Smooth muscle cell (in vitro differentiated cells): ENCODE measurements at regions not wholly inside any gene's neighbourhood (a gene's known extent, or its start where the extent isn't known, plus 50 kb on each side); places are given as distances from the start of the nearest gene placed in this dataset.
A peak's percentile ranks its signal among the peaks of the same experiment; 100 is the strongest.
"Not testable (repeated sequence)": the region's sequence is repeated elsewhere in the genome, so short reads cannot be mapped to it uniquely, and the experiment has no call there.

Experiments used
- DNase-seq: peaks from one replicate; lab custom pipeline; 2025; ENCODE audit not compliant: unreplicated experiment; lab: John Stamatoyannopoulos, UW
- H2AFZ ChIP-seq: fragments of 200-600 bp; sonication (generic); 2 replicates; pipeline ENCODE4 v1.6.0; 2016; ENCODE audit warnings: antibody characterized with exemption, low read depth, mild to moderate bottlenecking
- H3F3A ChIP-seq: fragments of 200-600 bp; sonication (generic); 2 replicates; pipeline ENCODE4 v1.6.0; 2017; ENCODE audit warnings: antibody characterized with exemption, low read depth
- H3K27ac ChIP-seq: fragments of 200-600 bp; sonication (generic); 2 replicates; pipeline ENCODE4 v1.5.1; 2016; ENCODE audit warnings: low read depth, mild to moderate bottlenecking
- H3K27me3 ChIP-seq: fragments of 200-600 bp; sonication (generic); 2 replicates; pipeline ENCODE4 v1.6.1; 2016; ENCODE audit warnings: low read depth, mild to moderate bottlenecking
- H3K36me3 ChIP-seq: fragments of 200-600 bp; sonication (generic); 2 replicates; pipeline ENCODE4 v1.5.1; 2016; ENCODE audit warnings: low read depth
- H3K4me1 ChIP-seq: fragments of 200-600 bp; sonication (generic); 2 replicates; pipeline ENCODE4 v1.5.1; 2016; ENCODE audit warnings: low read depth
- H3K4me2 ChIP-seq: fragments of 200-600 bp; sonication (generic); 2 replicates; pipeline ENCODE4 v1.6.0; 2016; ENCODE audit warnings: mild to moderate bottlenecking
- H3K4me3 ChIP-seq: fragments of 200-600 bp; sonication (generic); 2 replicates; pipeline ENCODE4 v1.5.1; 2016; ENCODE audit warnings: mild to moderate bottlenecking
- H3K79me2 ChIP-seq: fragments of 200-600 bp; sonication (generic); 2 replicates; pipeline ENCODE4 v1.6.0; 2016; ENCODE audit warnings: low read depth, mild to moderate bottlenecking
- H3K9ac ChIP-seq: fragments of 200-600 bp; sonication (generic); 2 replicates; pipeline ENCODE4 v1.6.0; 2016; ENCODE audit warnings: low read depth
- H3K9me3 ChIP-seq: fragments of 200-600 bp; sonication (generic); replicated peaks from 2 replicates; pipeline ENCODE4 v1.5.1; 2016; ENCODE audit warnings: low read depth
- H4K20me1 ChIP-seq: fragments of 200-600 bp; sonication (generic); 2 replicates; pipeline ENCODE4 v1.6.0; 2016; ENCODE audit warnings: low read depth
- CTCF ChIP-seq: fragments of 200-600 bp; sonication (generic); IDR thresholded peaks from 2 replicates; pipeline ENCODE4 v1.5.1; 2017; ENCODE audit warnings: borderline replicate concordance, mild to moderate bottlenecking, antibody characterized with exemption; ENCODE audit not compliant: insufficient read depth, poor library complexity, severe bottlenecking
- WGBS: methylation state at CpG from one replicate; pipeline ENCODE4 v1.1.7; 2016; ENCODE audit warnings: low lambda C conversion rate; 5-methylcytosine and 5-hydroxymethylcytosine counted together

GRCh38 chr2:153287109-153287801, 191.3 kb downstream of the RPRM start:
- no peaks in the 10 kb centered on the region for H3K9me3 ChIP-seq
- WGBS = 32% methylated on average over 24 of the region's 24 CpGs
- no peak for DNase-seq
- H3F3A ChIP-seq = no peaks in the 10 kb centered on the region
- TF ChIP-seq CTCF = peak; percentile 49
- no peaks in the 10 kb centered on the region for H3K79me2 ChIP-seq
- no peaks in the 10 kb centered on the region for H4K20me1 ChIP-seq
- H3K4me1 ChIP-seq = no peaks in the 10 kb centered on the region
- H2AFZ ChIP-seq = peak overlapping the region; percentile 52
- H3K27ac ChIP-seq = no peak overlapping the region
- no peak overlapping the region for H3K9ac ChIP-seq
- H3K36me3 ChIP-seq = no peaks in the 10 kb centered on the region
- H3K4me3 ChIP-seq = peak overlapping the region; percentile 45
- no peaks in the 10 kb centered on the region for H3K27me3 ChIP-seq
- H3K4me2 ChIP-seq = peak overlapping the region; percentile 84

GRCh38 chr2:153268941-153269461, 209.6 kb downstream of the RPRM start:
- H4K20me1 ChIP-seq = no peaks in the 10 kb centered on the region
- H3K9ac ChIP-seq = no peak overlapping the region
- H3K4me2 ChIP-seq = no peak overlapping the region
- H3K27ac ChIP-seq = no peak overlapping the region
- H3K4me3 ChIP-seq = no peak overlapping the region
- no peaks in the 10 kb centered on the region for H3K36me3 ChIP-seq
- H2AFZ ChIP-seq = no peak overlapping the region
- no peak for TF ChIP-seq CTCF
- H3K79me2 ChIP-seq = no peaks in the 10 kb centered on the region
- no peaks in the 10 kb centered on the region for H3K27me3 ChIP-seq
- H3K9me3 ChIP-seq = no peaks in the 10 kb centered on the region
- no peak for DNase-seq
- H3K4me1 ChIP-seq = no peaks in the 10 kb centered on the region
- H3F3A ChIP-seq = no peaks in the 10 kb centered on the region

- H3K4me2 ChIP-seq, H4K20me1 ChIP-seq, DNase-seq, H3K27me3 ChIP-seq, H3K9ac ChIP-seq, H2AFZ ChIP-seq, H3K4me1 ChIP-seq, H3K79me2 ChIP-seq, H3K9me3 ChIP-seq, H3F3A ChIP-seq, H3K27ac ChIP-seq, H3K4me3 ChIP-seq, H3K36me3 ChIP-seq: not testable (repeated sequence)
- 95% methylated on average over 18 of the region's 18 CpGs for WGBS
Observed at GRCh38 chr2:153256876-153257275, 221.7 kb downstream of the RPRM start.

DNA sequence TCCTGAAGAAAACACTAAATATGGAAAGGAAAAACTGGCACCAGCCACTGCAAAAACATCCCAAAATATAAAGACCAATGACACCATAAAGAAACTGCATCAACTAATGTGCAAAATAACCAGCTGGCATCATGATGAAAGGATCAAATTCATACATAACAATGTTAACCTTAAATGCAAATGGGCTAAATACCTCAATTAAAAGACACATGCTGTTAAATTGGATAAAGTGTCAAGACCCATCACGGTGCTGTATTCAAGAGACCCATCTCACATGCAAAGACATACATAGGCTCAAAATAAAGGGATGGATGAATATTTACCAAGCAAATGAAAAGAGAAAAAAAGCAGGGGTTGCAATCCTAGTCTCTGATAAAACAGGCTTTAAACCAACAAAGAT, 231.9 kb downstream of the RPRM start:
- H3K36me3 ChIP-seq, H3K27me3 ChIP-seq, DNase-seq, H3K9ac ChIP-seq, H4K20me1 ChIP-seq, H3K4me2 ChIP-seq, H2AFZ ChIP-seq, H3K4me3 ChIP-seq, H3K4me1 ChIP-seq, H3K9me3 ChIP-seq, H3K79me2 ChIP-seq, H3F3A ChIP-seq, H3K27ac ChIP-seq: not testable (repeated sequence)
- WGBS = 55% methylated on average over 1 of the region's 1 CpG

GRCh38 chr2:153235516-153235915, 243.0 kb downstream of the RPRM start:
- H3F3A ChIP-seq = no peaks in the 10 kb centered on the region

More at GRCh38 chr2:153235516-153235915, 243.0 kb downstream of the RPRM start:
- no peak for TF ChIP-seq CTCF
- H3K79me2 ChIP-seq = no peaks in the 10 kb centered on the region
- H3K9ac ChIP-seq = no peak overlapping the region
- WGBS = 100% methylated on average over 1 of the region's 1 CpG
- H3K27me3 ChIP-seq = no peaks in the 10 kb centered on the region
- no peak overlapping the region for H3K27ac ChIP-seq
- no peak for DNase-seq
- no peaks in the 10 kb centered on the region for H3K36me3 ChIP-seq
- no peak overlapping the region for H3K4me2 ChIP-seq
- H2AFZ ChIP-seq = no peak overlapping the region
- no peaks in the 10 kb centered on the region for H4K20me1 ChIP-seq
- H3K4me1 ChIP-seq = no peaks in the 10 kb centered on the region
- H3K4me3 ChIP-seq = no peak overlapping the region
- H3K9me3 ChIP-seq = no peaks in the 10 kb centered on the region
